ENCODE measurements at regions not wholly inside any gene's neighbourhood (a gene's known extent, or its start where the extent isn't known, plus 50 kb on each side); places are given as distances from the start of the nearest gene placed in this dataset.

- TF ChIP-seq, protein P1, sequence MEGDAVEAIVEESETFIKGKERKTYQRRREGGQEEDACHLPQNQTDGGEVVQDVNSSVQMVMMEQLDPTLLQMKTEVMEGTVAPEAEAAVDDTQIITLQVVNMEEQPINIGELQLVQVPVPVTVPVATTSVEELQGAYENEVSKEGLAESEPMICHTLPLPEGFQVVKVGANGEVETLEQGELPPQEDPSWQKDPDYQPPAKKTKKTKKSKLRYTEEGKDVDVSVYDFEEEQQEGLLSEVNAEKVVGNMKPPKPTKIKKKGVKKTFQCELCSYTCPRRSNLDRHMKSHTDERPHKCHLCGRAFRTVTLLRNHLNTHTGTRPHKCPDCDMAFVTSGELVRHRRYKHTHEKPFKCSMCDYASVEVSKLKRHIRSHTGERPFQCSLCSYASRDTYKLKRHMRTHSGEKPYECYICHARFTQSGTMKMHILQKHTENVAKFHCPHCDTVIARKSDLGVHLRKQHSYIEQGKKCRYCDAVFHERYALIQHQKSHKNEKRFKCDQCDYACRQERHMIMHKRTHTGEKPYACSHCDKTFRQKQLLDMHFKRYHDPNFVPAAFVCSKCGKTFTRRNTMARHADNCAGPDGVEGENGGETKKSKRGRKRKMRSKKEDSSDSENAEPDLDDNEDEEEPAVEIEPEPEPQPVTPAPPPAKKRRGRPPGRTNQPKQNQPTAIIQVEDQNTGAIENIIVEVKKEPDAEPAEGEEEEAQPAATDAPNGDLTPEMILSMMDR (conservative IDR thresholded peaks at IDR 0.05) = no peak
- no peak for DNase-seq
- no peaks in the 10 kb centered on the region for H3K9me3 ChIP-seq (ENCODE audit: control insufficient read depth, low read length)
- Mint-ChIP-seq H3K36me3 (ENCODE audit: low read depth) (no peaks in the 10 kb centered on the region), H3K4me1 (peaks cover 16% of the 10 kb centered on the region), H3K4me3 (no peak overlapping the region), H3K9me3 (no peaks in the 10 kb centered on the region), H3K27ac (no peak overlapping the region), H3K27me3 (ENCODE audit: insufficient read depth) (no peaks in the 10 kb centered on the region)
- H3K27ac ChIP-seq (ENCODE audit: low read depth, low read length) = no peak overlapping the region
- peaks cover 3% of the 10 kb centered on the region for H3K4me1 ChIP-seq (ENCODE audit: control insufficient read depth, insufficient read depth, low read length)
- no peak overlapping the region for H3K4me3 ChIP-seq (ENCODE audit: low read length)
- peaks cover 80% of the 10 kb centered on the region for H3K36me3 ChIP-seq (ENCODE audit: control insufficient read depth, insufficient read depth, low read length)
- no peak overlapping the region for H3K9ac ChIP-seq (ENCODE audit: extremely low read depth, low read length, poor library complexity, severe bottlenecking)
- H3K27me3 ChIP-seq (ENCODE audit: control insufficient read depth, insufficient read depth, low read length, poor library complexity, severe bottlenecking) = no peaks in the 10 kb centered on the region
Measured at GRCh38 chr3:118793176-118793575, 241.5 kb downstream of the IGSF11 start.

- no peak overlapping the region for H3K27ac Mint-ChIP-seq
- 82 to 91% methylated on average over 3 of the region's 3 CpGs for WGBS, 2 experiments (ENCODE audit: insufficient coverage in 1 of 2, insufficient read length in 1 of 2)
- H3K9ac ChIP-seq (ENCODE audit: extremely low read depth, low read length, poor library complexity, severe bottlenecking) = no peak overlapping the region
Measured at GRCh38 chr3:118799303-118799702, 235.3 kb downstream of the IGSF11 start.

GRCh38 chr3:118801899-118802298, 232.7 kb downstream of the IGSF11 start:
- DNase-seq = no peak
- no peaks in the 10 kb centered on the region for H3K27me3 ChIP-seq (ENCODE audit: control insufficient read depth, insufficient read depth, low read length, poor library complexity, severe bottlenecking)
- Mint-ChIP-seq H3K27me3 (ENCODE audit: insufficient read depth) (no peaks in the 10 kb centered on the region), H3K36me3 (ENCODE audit: low read depth) (peaks cover under 1% of the 10 kb centered on the region), H3K4me1 (peaks cover 8% of the 10 kb centered on the region), H3K9me3 (peaks cover 1% of the 10 kb centered on the region), H3K4me3 (no peak overlapping the region), H3K27ac (no peak overlapping the region)
- H3K36me3 ChIP-seq (ENCODE audit: control insufficient read depth, insufficient read depth, low read length) = peaks cover 73% of the 10 kb centered on the region
- peaks cover 4% of the 10 kb centered on the region for H3K4me1 ChIP-seq (ENCODE audit: control insufficient read depth, insufficient read depth, low read length)
- TF ChIP-seq, protein P1 (conservative IDR thresholded peaks at IDR 0.05) = no peak
- no peak overlapping the region for H3K9ac ChIP-seq (ENCODE audit: extremely low read depth, low read length, poor library complexity, severe bottlenecking)
- no peaks in the 10 kb centered on the region for H3K9me3 ChIP-seq (ENCODE audit: control insufficient read depth, low read length)
- H3K27ac ChIP-seq (ENCODE audit: low read depth, low read length) = no peak overlapping the region
- H3K4me3 ChIP-seq (ENCODE audit: low read length) = no peak overlapping the region
- WGBS, 2 experiments (ENCODE audit: insufficient coverage in 1 of 2, insufficient read length in 1 of 2) = 96 to 100% methylated on average over 7 to 8 of the region's 8 CpGs

More at GRCh38 chr3:118799303-118799702, 235.3 kb downstream of the IGSF11 start:
- H3K4me1 Mint-ChIP-seq = peaks cover 5% of the 10 kb centered on the region
- no peaks in the 10 kb centered on the region for H3K27me3 Mint-ChIP-seq (ENCODE audit: insufficient read depth)
- H3K4me1 ChIP-seq (ENCODE audit: control insufficient read depth, insufficient read depth, low read length) = no peaks in the 10 kb centered on the region
- no peaks in the 10 kb centered on the region for H3K9me3 Mint-ChIP-seq
- H3K4me3 ChIP-seq (ENCODE audit: low read length) = no peak overlapping the region
- DNase-seq = no peak
- no peaks in the 10 kb centered on the region for H3K27me3 ChIP-seq (ENCODE audit: control insufficient read depth, insufficient read depth, low read length, poor library complexity, severe bottlenecking)
- H3K4me3 Mint-ChIP-seq = no peak overlapping the region
- no peaks in the 10 kb centered on the region for H3K9me3 ChIP-seq (ENCODE audit: control insufficient read depth, low read length)
- no peaks in the 10 kb centered on the region for H3K36me3 Mint-ChIP-seq (ENCODE audit: low read depth)
- TF ChIP-seq, protein P1 (conservative IDR thresholded peaks at IDR 0.05) = no peak
- H3K27ac ChIP-seq (ENCODE audit: low read depth, low read length) = no peak overlapping the region
- peaks cover 92% of the 10 kb centered on the region for H3K36me3 ChIP-seq (ENCODE audit: control insufficient read depth, insufficient read depth, low read length)

Data from endodermal cell (in vitro differentiated cells).